ENCODE measurements at regions not wholly inside any gene's neighbourhood (a gene's known extent, or its start where the extent isn't known, plus 50 kb on each side); places are given as distances from the start of the nearest gene placed in this dataset.

- Histone ChIP-seq H2AFZ (ENCODE audit: low read depth, low read length) (no peak overlapping the region), H3K27me3 (ENCODE audit: insufficient read depth, low read depth, low read length) (no peaks in the 10 kb centered on the region), H3K9me2 (ENCODE audit: insufficient read depth, low read length) (no peaks in the 10 kb centered on the region), H3K9me3 (ENCODE audit: low read length) (no peaks in the 10 kb centered on the region), H3K27ac (ENCODE audit: low read length) (no peak overlapping the region), H3F3A (ENCODE audit: insufficient read depth, low read length, poor library complexity, severe bottlenecking) (no peaks in the 10 kb centered on the region), H3K4me2 (ENCODE audit: low read length) (no peak overlapping the region), H4K20me1 (ENCODE audit: insufficient read depth) (no peaks in the 10 kb centered on the region), H3K4me3 (ENCODE audit: low read length) (no peak overlapping the region), H3K79me2 (replicated peaks; ENCODE audit: insufficient read depth, low read length) (no peaks in the 10 kb centered on the region), H3K9ac (ENCODE audit: low read length) (no peak overlapping the region), H3K36me3 (ENCODE audit: insufficient read depth, low read length) (no peaks in the 10 kb centered on the region)
- TF ChIP-seq EZH2 (IDR thresholded peaks at IDR 0.05; ENCODE audit: borderline replicate concordance, insufficient read depth, low read length, poor library complexity, severe bottlenecking) (no peak), REST (IDR thresholded peaks at IDR 0.05; ENCODE audit: borderline replicate concordance) (no peak), TAF1 (IDR thresholded peaks at IDR 0.05; ENCODE audit: low read depth) (no peak), SMC3 (conservative IDR thresholded peaks at IDR 0.05; ENCODE audit: poor library complexity) (no peak), CTCF (IDR thresholded peaks at IDR 0.05; ENCODE audit: poor library complexity, severe bottlenecking) (no peak), RAD21 (conservative IDR thresholded peaks at IDR 0.05) (no peak), EP300 (conservative IDR thresholded peaks at IDR 0.05; ENCODE audit: poor library complexity, severe bottlenecking) (no peak), MXI1 (conservative IDR thresholded peaks at IDR 0.05; ENCODE audit: poor library complexity, severe bottlenecking) (no peak), POLR2AphosphoS5 (IDR thresholded peaks at IDR 0.05) (no peak)
Measured at GRCh38 chr15:31251165-31251564, 75.5 kb upstream of the KLF13 start.

- Histone ChIP-seq H3K36me3 (ENCODE audit: insufficient read depth, low read length) (no peaks in the 10 kb centered on the region), H3K9ac (ENCODE audit: low read length) (no peak overlapping the region), H3K79me2 (replicated peaks; ENCODE audit: insufficient read depth, low read length) (no peaks in the 10 kb centered on the region), H3K9me3 (ENCODE audit: low read length) (no peaks in the 10 kb centered on the region), H3K27ac (ENCODE audit: low read length) (no peak overlapping the region), H4K20me1 (ENCODE audit: insufficient read depth) (no peaks in the 10 kb centered on the region), H3K27me3 (ENCODE audit: insufficient read depth, low read depth, low read length) (no peaks in the 10 kb centered on the region), H3K4me3 (ENCODE audit: low read length) (no peak overlapping the region), H3F3A (ENCODE audit: insufficient read depth, low read length, poor library complexity, severe bottlenecking) (no peaks in the 10 kb centered on the region), H3K9me2 (ENCODE audit: insufficient read depth, low read length) (no peaks in the 10 kb centered on the region), H2AFZ (ENCODE audit: low read depth, low read length) (no peak overlapping the region), H3K4me2 (ENCODE audit: low read length) (no peak overlapping the region)
- TF ChIP-seq REST (IDR thresholded peaks at IDR 0.05; ENCODE audit: borderline replicate concordance) (no peak), EZH2 (IDR thresholded peaks at IDR 0.05; ENCODE audit: borderline replicate concordance, insufficient read depth, low read length, poor library complexity, severe bottlenecking) (no peak), RAD21 (conservative IDR thresholded peaks at IDR 0.05) (no peak), POLR2AphosphoS5 (IDR thresholded peaks at IDR 0.05) (peak; percentile 10), CTCF (IDR thresholded peaks at IDR 0.05; ENCODE audit: poor library complexity, severe bottlenecking) (no peak), SMC3 (conservative IDR thresholded peaks at IDR 0.05; ENCODE audit: poor library complexity) (no peak), TAF1 (IDR thresholded peaks at IDR 0.05; ENCODE audit: low read depth) (no peak)
Measured at GRCh38 chr15:31252171-31252785, 74.4 kb upstream of the KLF13 start.
